OCI-LY7 (cell line): ENCODE measurements at regions not wholly inside any gene's neighbourhood (a gene's known extent, or its start where the extent isn't known, plus 50 kb on each side); places are given as distances from the start of the nearest gene placed in this dataset.

ENCODE experiments used
- EZH2phosphoT487 ChIP-seq: fragments of 200-600 bp; sonication (generic); IDR thresholded peaks from 2 replicates; pipeline ENCODE4 v1.6.1; 2018; ENCODE audit warnings: low read depth, borderline replicate concordance, mild to moderate bottlenecking, mixed run types, antibody characterized with exemption, low read length, moderate library complexity, mixed read lengths
- TF ChIP-seq, protein P1 (sequence below): fragments of 200-600 bp; sonication (generic); conservative IDR thresholded peaks from 2 replicates; pipeline ENCODE4 v1.5.1; 2014; ENCODE audit warnings: mild to moderate bottlenecking, antibody characterized with exemption, low read length, moderate library complexity, mixed read lengths

GRCh38 chr3:178103140-178103539 lies 433.1 kb upstream of the KCNMB2 start:
- TF ChIP-seq, protein P1, sequence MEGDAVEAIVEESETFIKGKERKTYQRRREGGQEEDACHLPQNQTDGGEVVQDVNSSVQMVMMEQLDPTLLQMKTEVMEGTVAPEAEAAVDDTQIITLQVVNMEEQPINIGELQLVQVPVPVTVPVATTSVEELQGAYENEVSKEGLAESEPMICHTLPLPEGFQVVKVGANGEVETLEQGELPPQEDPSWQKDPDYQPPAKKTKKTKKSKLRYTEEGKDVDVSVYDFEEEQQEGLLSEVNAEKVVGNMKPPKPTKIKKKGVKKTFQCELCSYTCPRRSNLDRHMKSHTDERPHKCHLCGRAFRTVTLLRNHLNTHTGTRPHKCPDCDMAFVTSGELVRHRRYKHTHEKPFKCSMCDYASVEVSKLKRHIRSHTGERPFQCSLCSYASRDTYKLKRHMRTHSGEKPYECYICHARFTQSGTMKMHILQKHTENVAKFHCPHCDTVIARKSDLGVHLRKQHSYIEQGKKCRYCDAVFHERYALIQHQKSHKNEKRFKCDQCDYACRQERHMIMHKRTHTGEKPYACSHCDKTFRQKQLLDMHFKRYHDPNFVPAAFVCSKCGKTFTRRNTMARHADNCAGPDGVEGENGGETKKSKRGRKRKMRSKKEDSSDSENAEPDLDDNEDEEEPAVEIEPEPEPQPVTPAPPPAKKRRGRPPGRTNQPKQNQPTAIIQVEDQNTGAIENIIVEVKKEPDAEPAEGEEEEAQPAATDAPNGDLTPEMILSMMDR: no peak
- TF ChIP-seq EZH2phosphoT487: no peak
